H1 (cell line): ENCODE measurements at regions not wholly inside any gene's neighbourhood (a gene's known extent, or its start where the extent isn't known, plus 50 kb on each side); places are given as distances from the start of the nearest gene placed in this dataset.

Source experiments
- BCL11A ChIP-seq, 2 experiments: IDR thresholded peaks; one replicate each; pipeline ENCODE4 v1.6.1; 2011; ENCODE audit warnings: low read depth in 2 of 2, low read length in 2 of 2, mild to moderate bottlenecking in 2 of 2
- BRCA1 ChIP-seq: IDR thresholded peaks from 2 replicates; pipeline ENCODE4 v1.6.1; 2012; ENCODE audit warnings: low read depth, low read length, improper control_type of control experiment
- CTCF ChIP-seq, 3 experiments: IDR thresholded peaks; 1 replicate in 2 of 3; 2 replicates in 1 of 3; pipeline versions ENCODE4 v1.5.1 to v1.6.1; 2011; ENCODE audit warnings: low read length in 3 of 3, mild to moderate bottlenecking in 3 of 3, inconsistent platforms in 2 of 3, low read depth in 1 of 3, moderate library complexity in 1 of 3; ENCODE audit not compliant: insufficient read depth in 1 of 3; ENCODE audit errors: control extremely low read depth in 1 of 3
- RAD21 ChIP-seq, 2 experiments: IDR thresholded peaks in 1 of 2; conservative IDR thresholded peaks in 1 of 2; 2 replicates each; pipeline ENCODE4 v1.6.1; 2011; ENCODE audit warnings: low read depth in 2 of 2, low read length in 2 of 2, improper control_type of control experiment in 1 of 2, inconsistent platforms in 1 of 2, mild to moderate bottlenecking in 1 of 2, moderate library complexity in 1 of 2

GRCh38 chr7:153772966-153773365, 279.2 kb upstream of the DPP6 start:
- no peak for TF ChIP-seq BCL11A (IDR thresholded peaks at IDR 0.05; ENCODE audit: low read depth in 2 of 2, low read length in 2 of 2)
- no peak for TF ChIP-seq BRCA1
- TF ChIP-seq CTCF (IDR thresholded peaks at IDR 0.05; ENCODE audit: control extremely low read depth in 1 of 3, insufficient read depth in 1 of 3, low read depth in 1 of 3, low read length in 3 of 3), result no peak
- TF ChIP-seq RAD21 (IDR thresholded peaks at IDR 0.05 in 1 of 2, conservative IDR thresholded peaks at IDR 0.05 in 1 of 2; ENCODE audit: low read depth in 2 of 2, low read length in 2 of 2), result no peak
